Liver (tissue), 8 donors: ENCODE measurements at regions not wholly inside any gene's neighbourhood (a gene's known extent, or its start where the extent isn't known, plus 50 kb on each side); places are given as distances from the start of the nearest gene placed in this dataset.

Source experiments
- DNase-seq: peaks from one replicate; pipeline ENCODE4 v3.0.0-alpha.2; 2017; ENCODE audit warnings: low spot score
- H3K27ac ChIP-seq, 2 donors: one replicate each; pipeline ENCODE4 v1.7.0; 2013; ENCODE audit warnings: inconsistent platforms in 2 of 2, low read length in 2 of 2, control low read depth in 1 of 2, low read depth in 1 of 2, mild to moderate bottlenecking in 1 of 2
- H3K27me3 ChIP-seq, 4 donors: one replicate each; pipeline versions ENCODE4 v1.6.1 to v1.7.0; 2013; ENCODE audit warnings: low read length in 3 of 4, inconsistent platforms in 1 of 4, mild to moderate bottlenecking in 1 of 4, moderate library complexity in 1 of 4; ENCODE audit not compliant: control insufficient read depth in 4 of 4, insufficient read depth in 4 of 4
- H3K36me3 ChIP-seq, 4 donors: one replicate each; pipeline versions ENCODE4 v1.6.1 to v1.7.0; 2013; ENCODE audit warnings: low read length in 3 of 4, mild to moderate bottlenecking in 3 of 4, low read depth in 1 of 4, moderate library complexity in 1 of 4; ENCODE audit not compliant: control insufficient read depth in 4 of 4, insufficient read depth in 3 of 4
- H3K4me1 ChIP-seq, 4 donors: one replicate each; pipeline versions ENCODE4 v1.6.1 to v1.7.0; 2013; ENCODE audit warnings: low read length in 3 of 4, mild to moderate bottlenecking in 3 of 4, moderate library complexity in 1 of 4; ENCODE audit not compliant: control insufficient read depth in 4 of 4, insufficient read depth in 4 of 4
- H3K4me3 ChIP-seq, 3 donors: one replicate each; pipeline versions ENCODE4 v1.6.1 to v1.7.0; 2013; ENCODE audit warnings: low read length in 3 of 3, control low read depth in 1 of 3, low read depth in 1 of 3, mild to moderate bottlenecking in 1 of 3
- H3K9ac ChIP-seq, 2 donors: one replicate each; pipeline ENCODE4 v1.7.0; 2013; ENCODE audit warnings: low read length in 2 of 2, mild to moderate bottlenecking in 2 of 2, moderate library complexity in 2 of 2, control low read depth in 1 of 2, low read depth in 1 of 2
- H3K9me3 ChIP-seq, 4 donors: one replicate each; pipeline versions ENCODE4 v1.6.1 to v1.7.0; 2013; ENCODE audit warnings: low read length in 3 of 4; ENCODE audit not compliant: control insufficient read depth in 4 of 4
- ATF3 ChIP-seq: IDR thresholded peaks from 2 replicates; pipeline ENCODE4 v1.6.1; 2016; ENCODE audit warnings: antibody characterized with exemption
- CTCF ChIP-seq: fragments of 150-350 bp; IDR thresholded peaks from 2 replicates; pipeline ENCODE4 v1.5.1; 2017; ENCODE audit warnings: improper control_type of control experiment, low read depth, low read length; ENCODE audit not compliant: missing input control
- EGR1 ChIP-seq, 2 donors: IDR thresholded peaks; 2 replicates each; pipeline ENCODE4 v1.6.1; 2016 to 2018; ENCODE audit warnings: antibody characterized with exemption in 2 of 2, low read depth in 2 of 2
- FOXA1 ChIP-seq: IDR thresholded peaks from 2 replicates; pipeline ENCODE4 v1.6.1; 2016; ENCODE audit warnings: antibody characterized with exemption
- FOXA2 ChIP-seq: IDR thresholded peaks from 2 replicates; pipeline ENCODE4 v1.6.1; 2016; ENCODE audit warnings: antibody characterized with exemption
- GABPA ChIP-seq, 2 donors: IDR thresholded peaks in 1 of 2; conservative IDR thresholded peaks in 1 of 2; 2 replicates each; pipeline ENCODE4 v1.6.1; 2016; ENCODE audit warnings: antibody characterized with exemption in 2 of 2, mild to moderate bottlenecking in 1 of 2, moderate library complexity in 1 of 2
- JUND ChIP-seq, 2 donors: IDR thresholded peaks; 2 replicates each; pipeline ENCODE4 v1.6.1; 2016; ENCODE audit warnings: antibody characterized with exemption in 2 of 2
- MAX ChIP-seq: IDR thresholded peaks from 2 replicates; pipeline ENCODE4 v1.6.1; 2016; ENCODE audit warnings: antibody characterized with exemption
- NR2F2 ChIP-seq: IDR thresholded peaks from 2 replicates; pipeline ENCODE4 v1.6.1; 2016; ENCODE audit warnings: antibody characterized with exemption
- RAD21 ChIP-seq, 2 donors: IDR thresholded peaks; 2 replicates each; pipeline ENCODE4 v1.6.1; 2016; ENCODE audit warnings: antibody characterized with exemption in 2 of 2, mild to moderate bottlenecking in 2 of 2
- REST ChIP-seq: IDR thresholded peaks from 2 replicates; pipeline ENCODE4 v1.6.1; 2016; ENCODE audit warnings: antibody characterized with exemption, mild to moderate bottlenecking
- SP1 ChIP-seq: IDR thresholded peaks from 2 replicates; pipeline ENCODE4 v1.6.1; 2018; ENCODE audit warnings: antibody characterized with exemption, mild to moderate bottlenecking
- TAF1 ChIP-seq: conservative IDR thresholded peaks from 2 replicates; pipeline ENCODE4 v1.6.1; 2016; ENCODE audit warnings: antibody characterized with exemption, mild to moderate bottlenecking
- YY1 ChIP-seq: IDR thresholded peaks from 2 replicates; pipeline ENCODE4 v1.6.1; 2016; ENCODE audit warnings: antibody characterized with exemption, mild to moderate bottlenecking
- ZBTB33 ChIP-seq: IDR thresholded peaks from 2 replicates; pipeline ENCODE4 v1.6.1; 2016; ENCODE audit warnings: antibody characterized with exemption
- WGBS: extraction: QIAGEN DNeasy Blood & Tissue Kit; methylation state at CpG from one replicate; pipeline ENCODE4 v1.1.7; 2013; 5-methylcytosine and 5-hydroxymethylcytosine counted together
- donor health status: healthy.
- donor health status: healthy.
- donor health status: healthy.
- donor health status: healthy.
- donor health status: healthy.

GRCh38 chr12:112611908-112612307 lies 179.6 kb upstream of the RPH3A start:
- H3K4me1 ChIP-seq: no peaks in the 10 kb centered on the region
- no peak for DNase-seq
- no peak overlapping the region for H3K9ac ChIP-seq
- WGBS: 84% methylated on average over 7 of the region's 7 CpGs
- no peaks in the 10 kb centered on the region for H3K9me3 ChIP-seq
- no peak overlapping the region for H3K27ac ChIP-seq
- no peak overlapping the region for H3K4me3 ChIP-seq
- H3K36me3 ChIP-seq: no peaks in the 10 kb centered on the region
- H3K27me3 ChIP-seq: peaks cover 0 to 5% (median 0%) of the 10 kb centered on the region in 4 donors
- TF ChIP-seq ATF3: no peak
- no peak for TF ChIP-seq EGR1 (IDR thresholded peaks at IDR 0.05; ENCODE audit: low read depth in 2 of 2)
- no peak for TF ChIP-seq TAF1
- TF ChIP-seq MAX: no peak
- no peak for TF ChIP-seq NR2F2
- TF ChIP-seq GABPA (IDR thresholded peaks at IDR 0.05 in 1 of 2, conservative IDR thresholded peaks at IDR 0.05 in 1 of 2): no peak
- no peak for TF ChIP-seq REST
- TF ChIP-seq SP1: no peak
- TF ChIP-seq CTCF: no peak
- TF ChIP-seq JUND (IDR thresholded peaks at IDR 0.05): no peak
- TF ChIP-seq FOXA1: no peak
- no peak for TF ChIP-seq ZBTB33
- no peak for TF ChIP-seq YY1
- no peak for TF ChIP-seq FOXA2

- DNase-seq: no peak
- Histone ChIP-seq H3K4me1 (no peaks in the 10 kb centered on the region), H3K36me3 (no peaks in the 10 kb centered on the region), H3K4me3 (no peak overlapping the region), H3K9ac (no peak overlapping the region), H3K27me3 (peaks cover 0 to 7% (median 0%) of the 10 kb centered on the region in 4 donors), H3K9me3 (no peaks in the 10 kb centered on the region), H3K27ac (no peak overlapping the region)
- TF ChIP-seq ZBTB33 (no peak), RAD21 (IDR thresholded peaks at IDR 0.05) (no peak), CTCF (no peak), SP1 (no peak), NR2F2 (no peak), FOXA1 (no peak), GABPA (IDR thresholded peaks at IDR 0.05 in 1 of 2, conservative IDR thresholded peaks at IDR 0.05 in 1 of 2) (no peak)
- 69% methylated on average over 4 of the region's 4 CpGs for whole genome bisulfite sequencing
Measured at GRCh38 chr12:112615196-112615595, 176.4 kb upstream of the RPH3A start.
